Keratinocyte (primary cell): ENCODE measurements at regions not wholly inside any gene's neighbourhood (a gene's known extent, or its start where the extent isn't known, plus 50 kb on each side); places are given as distances from the start of the nearest gene placed in this dataset.

Source experiments
- DNase-seq: peaks from one replicate; pipeline ENCODE4 v3.0.0-alpha.2; 2011; ENCODE audit warnings: low read depth, missing footprints, low spot score
- FAIRE-seq: peaks from 2 replicates; lab custom pipeline; 2011; peaks lifted over from hg19 to GRCh38; lab: Jason Lieb, UNC
- H2AFZ ChIP-seq: 2 replicates; pipeline ENCODE4 v1.6.0; 2012; ENCODE audit warnings: low read length, control low read depth, inconsistent platforms; ENCODE audit not compliant: control insufficient read depth
- H3K27ac ChIP-seq: 2 replicates; pipeline ENCODE4 v1.5.1; 2011; ENCODE audit warnings: low read length; ENCODE audit not compliant: control insufficient read depth, insufficient read depth
- H3K27me3 ChIP-seq: 3 replicates; pipeline ENCODE4 v1.6.0; 2011; ENCODE audit warnings: low read length; ENCODE audit not compliant: control insufficient read depth, insufficient read depth; ENCODE audit errors: extremely low read depth
- H3K36me3 ChIP-seq, 2 experiments: 2 replicates in 1 of 2; 3 replicates in 1 of 2; pipeline ENCODE4 v1.5.1; 2011; ENCODE audit warnings: low read length in 2 of 2, mild to moderate bottlenecking in 1 of 2; ENCODE audit not compliant: control insufficient read depth in 2 of 2, insufficient read depth in 2 of 2; ENCODE audit errors: extremely low read depth in 1 of 2
- H3K4me1 ChIP-seq: 3 replicates; pipeline ENCODE4 v1.5.1; 2011; ENCODE audit warnings: low read length; ENCODE audit not compliant: control insufficient read depth, insufficient read depth; ENCODE audit errors: extremely low read depth
- H3K4me2 ChIP-seq: 3 replicates; pipeline ENCODE4 v1.6.0; 2011; ENCODE audit warnings: low read depth, low read length; ENCODE audit not compliant: control insufficient read depth, insufficient read depth; ENCODE audit errors: extremely low read depth
- H3K4me3 ChIP-seq, 3 experiments: fragments of 200-600 bp in 1 of 3; sonication (generic) in 1 of 3; 2 replicates in 2 of 3; 3 replicates in 1 of 3; pipeline ENCODE4 v1.5.1; 2011 to 2016; ENCODE audit warnings: low read length in 3 of 3, mild to moderate bottlenecking in 3 of 3, control low read depth in 2 of 3, inconsistent platforms in 1 of 3, low read depth in 1 of 3, mixed read lengths in 1 of 3, mixed run types in 1 of 3, moderate library complexity in 1 of 3; ENCODE audit not compliant: control insufficient read depth in 2 of 3, insufficient read depth in 2 of 3; ENCODE audit errors: extremely low read depth in 1 of 3
- H3K79me2 ChIP-seq: 2 replicates; pipeline ENCODE4 v1.6.0; 2012; ENCODE audit warnings: low read length; ENCODE audit not compliant: control insufficient read depth, insufficient read depth
- H3K9ac ChIP-seq: 3 replicates; pipeline ENCODE4 v1.6.0; 2011; ENCODE audit warnings: low read length; ENCODE audit not compliant: control insufficient read depth, insufficient read depth; ENCODE audit errors: extremely low read depth
- H3K9me1 ChIP-seq: 3 replicates; pipeline ENCODE4 v1.6.0; 2011; ENCODE audit warnings: low read length; ENCODE audit not compliant: control insufficient read depth, insufficient read depth; ENCODE audit errors: extremely low read depth
- H3K9me3 ChIP-seq: 2 replicates; pipeline ENCODE4 v1.5.1; 2012; ENCODE audit warnings: low read depth, low read length; ENCODE audit not compliant: control insufficient read depth
- H4K20me1 ChIP-seq: 3 replicates; pipeline ENCODE4 v1.6.0; 2011; ENCODE audit warnings: low read length; ENCODE audit not compliant: control insufficient read depth, insufficient read depth; ENCODE audit errors: extremely low read depth
- EZH2 ChIP-seq: IDR thresholded peaks from one replicate; pipeline ENCODE4 v1.6.1; 2012; ENCODE audit warnings: inconsistent platforms, mild to moderate bottlenecking, low read length, moderate library complexity
- dilution Hi-C: fragments of 300-500 bp; cut with MboI; formaldehyde crosslinking; loops from one replicate; pipeline ENCODE4 v1.7.0; 2020; ENCODE audit warnings: low sequenced_read_pairs; ENCODE audit not compliant: extremely low pct_ligation_motif_present
- TF ChIP-seq, protein P1 (sequence below), 3 experiments: IDR thresholded peaks in 1 of 3; conservative IDR thresholded peaks in 1 of 3; optimal IDR thresholded peaks in 1 of 3; 2 replicates in 2 of 3; 3 replicates in 1 of 3; pipeline versions ENCODE3 to v1.5.1; 2011; ENCODE audit warnings: low read length in 3 of 3, mild to moderate bottlenecking in 3 of 3, moderate library complexity in 2 of 3, control low read depth in 1 of 3, inconsistent platforms in 1 of 3; ENCODE audit not compliant: insufficient read depth in 2 of 3; ENCODE audit errors: extremely low read depth in 1 of 3

DNA sequence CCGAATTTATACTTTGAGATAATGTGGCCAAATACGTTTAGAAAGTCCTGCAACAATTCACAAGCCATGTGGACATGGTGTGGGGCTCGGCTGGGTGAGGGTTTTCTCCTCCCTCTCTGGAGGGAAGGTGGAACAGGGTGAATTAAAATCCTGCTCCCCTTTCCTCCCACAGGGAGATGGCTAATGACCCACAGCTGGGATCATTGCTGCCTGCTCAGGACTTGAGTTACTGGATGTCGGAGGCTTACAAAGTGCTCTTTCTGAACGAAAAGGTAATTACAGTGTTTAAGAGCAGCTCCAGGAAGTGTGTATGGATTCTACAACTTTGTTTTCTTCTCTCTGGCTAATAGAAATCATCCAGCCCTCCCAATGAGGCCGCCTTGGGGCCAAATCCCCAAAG is 97.9 kb upstream of the ALKAL2 start:
- no peak for DNase-seq
- Histone ChIP-seq H3K4me3 (no peak overlapping the region), H3K9me3 (peaks cover 5% of the 10 kb centered on the region), H3K27me3 (no peaks in the 10 kb centered on the region), H3K27ac (no peak overlapping the region), H3K79me2 (no peaks in the 10 kb centered on the region), H3K36me3 (no peaks in the 10 kb centered on the region), H3K9ac (no peak overlapping the region), H3K4me2 (no peak overlapping the region), H4K20me1 (no peaks in the 10 kb centered on the region), H2AFZ (no peak overlapping the region), H3K4me1 (no peaks in the 10 kb centered on the region), H3K9me1 (no peaks in the 10 kb centered on the region)
- FAIRE-seq, result no peak
- dilution Hi-C loops, result no loop called here
- TF ChIP-seq EZH2, result no peak
- TF ChIP-seq, protein P1, sequence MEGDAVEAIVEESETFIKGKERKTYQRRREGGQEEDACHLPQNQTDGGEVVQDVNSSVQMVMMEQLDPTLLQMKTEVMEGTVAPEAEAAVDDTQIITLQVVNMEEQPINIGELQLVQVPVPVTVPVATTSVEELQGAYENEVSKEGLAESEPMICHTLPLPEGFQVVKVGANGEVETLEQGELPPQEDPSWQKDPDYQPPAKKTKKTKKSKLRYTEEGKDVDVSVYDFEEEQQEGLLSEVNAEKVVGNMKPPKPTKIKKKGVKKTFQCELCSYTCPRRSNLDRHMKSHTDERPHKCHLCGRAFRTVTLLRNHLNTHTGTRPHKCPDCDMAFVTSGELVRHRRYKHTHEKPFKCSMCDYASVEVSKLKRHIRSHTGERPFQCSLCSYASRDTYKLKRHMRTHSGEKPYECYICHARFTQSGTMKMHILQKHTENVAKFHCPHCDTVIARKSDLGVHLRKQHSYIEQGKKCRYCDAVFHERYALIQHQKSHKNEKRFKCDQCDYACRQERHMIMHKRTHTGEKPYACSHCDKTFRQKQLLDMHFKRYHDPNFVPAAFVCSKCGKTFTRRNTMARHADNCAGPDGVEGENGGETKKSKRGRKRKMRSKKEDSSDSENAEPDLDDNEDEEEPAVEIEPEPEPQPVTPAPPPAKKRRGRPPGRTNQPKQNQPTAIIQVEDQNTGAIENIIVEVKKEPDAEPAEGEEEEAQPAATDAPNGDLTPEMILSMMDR (optimal IDR thresholded peaks at IDR 0.05 in 1 of 3, IDR thresholded peaks at IDR 0.05 in 1 of 3, conservative IDR thresholded peaks at IDR 0.05 in 1 of 3; ENCODE audit: extremely low read depth in 1 of 3, insufficient read depth in 2 of 3, low read length in 3 of 3), result no peak

DNA sequence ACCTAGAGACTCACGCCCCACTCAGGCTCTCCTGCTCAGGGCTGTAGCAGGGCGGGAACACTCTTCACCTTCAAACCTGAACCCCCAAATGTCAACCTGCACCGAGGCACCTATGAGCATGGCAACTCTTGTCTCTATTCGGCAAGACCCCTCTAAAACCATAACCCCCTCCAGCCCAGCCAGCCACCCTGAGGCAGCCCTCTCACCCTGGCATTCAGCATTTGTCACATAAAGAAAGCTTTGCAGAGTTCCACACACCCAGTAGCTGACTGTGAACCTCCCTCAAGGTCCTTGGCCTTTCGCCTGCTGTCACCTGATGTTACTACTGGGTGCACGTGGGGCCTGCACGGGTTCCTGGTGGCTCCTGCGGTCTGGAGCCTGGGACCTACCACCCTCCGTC is 97.2 kb upstream of the ALKAL2 start:
- DNase-seq, result no peak
- Histone ChIP-seq H3K9me3 (peaks cover 5% of the 10 kb centered on the region), H3K4me2 (no peak overlapping the region), H4K20me1 (no peaks in the 10 kb centered on the region), H3K27me3 (no peaks in the 10 kb centered on the region), H3K9ac (no peak overlapping the region), H3K79me2 (no peaks in the 10 kb centered on the region), H3K27ac (no peak overlapping the region), H3K36me3 (no peaks in the 10 kb centered on the region), H3K4me1 (no peaks in the 10 kb centered on the region), H3K4me3 (no peak overlapping the region), H2AFZ (no peak overlapping the region), H3K9me1 (no peaks in the 10 kb centered on the region)
- FAIRE-seq, result no peak
- TF ChIP-seq EZH2, result no peak
- TF ChIP-seq, protein P1 (optimal IDR thresholded peaks at IDR 0.05 in 1 of 3, IDR thresholded peaks at IDR 0.05 in 1 of 3, conservative IDR thresholded peaks at IDR 0.05 in 1 of 3; ENCODE audit: extremely low read depth in 1 of 3, insufficient read depth in 2 of 3, low read length in 3 of 3), result no peak
- dilution Hi-C loops, result no loop called here
